Fibroblast of lung (primary cell): ENCODE measurements at regions not wholly inside any gene's neighbourhood (a gene's known extent, or its start where the extent isn't known, plus 50 kb on each side); places are given as distances from the start of the nearest gene placed in this dataset.

Source experiments
- DNase-seq, 2 donors: peaks; one replicate each; pipeline versions ENCODE4 v3.0.0 to v3.0.0-alpha.2; 2010; ENCODE audit warnings: low read depth in 2 of 2
- H2AFZ ChIP-seq: 2 replicates; pipeline ENCODE4 v1.5.1; 2012; ENCODE audit warnings: low read length, control low read depth, inconsistent platforms
- H3K27ac ChIP-seq: 2 replicates; pipeline ENCODE4 v1.5.1; 2011; ENCODE audit warnings: low read length, control low read depth; ENCODE audit not compliant: insufficient read depth
- H3K27me3 ChIP-seq: 2 replicates; pipeline ENCODE4 v1.5.1; 2011; ENCODE audit warnings: mild to moderate bottlenecking, low read length; ENCODE audit not compliant: control insufficient read depth, insufficient read depth
- H3K36me3 ChIP-seq: 2 replicates; pipeline ENCODE4 v1.5.1; 2011; ENCODE audit warnings: low read length; ENCODE audit not compliant: control insufficient read depth, insufficient read depth
- H3K4me1 ChIP-seq: 2 replicates; pipeline ENCODE4 v1.5.1; 2011; ENCODE audit warnings: low read length; ENCODE audit not compliant: control insufficient read depth, insufficient read depth; ENCODE audit errors: extremely low read depth
- H3K4me2 ChIP-seq: 2 replicates; pipeline ENCODE4 v1.5.1; 2011; ENCODE audit warnings: low read length, control low read depth; ENCODE audit not compliant: insufficient read depth; ENCODE audit errors: extremely low read depth
- H3K4me3 ChIP-seq, 4 experiments: fragments of 200-600 bp in 1 of 4; sonication (generic) in 1 of 4; replicated peaks in 1 of 4; 2 replicates each; pipeline ENCODE4 v1.5.1; 2011 to 2016; ENCODE audit warnings: low read length in 4 of 4, low read depth in 3 of 4, mild to moderate bottlenecking in 3 of 4, control low read depth in 2 of 4, inconsistent platforms in 1 of 4, mixed read lengths in 1 of 4; ENCODE audit not compliant: insufficient read depth in 1 of 4; ENCODE audit errors: control extremely low read depth in 1 of 4
- H3K79me2 ChIP-seq: 2 replicates; pipeline ENCODE4 v1.5.1; 2012; ENCODE audit warnings: mild to moderate bottlenecking, low read length, inconsistent platforms; ENCODE audit not compliant: control insufficient read depth, insufficient read depth
- H3K9ac ChIP-seq: 2 replicates; pipeline ENCODE4 v1.5.1; 2011; ENCODE audit warnings: mild to moderate bottlenecking, low read length, control low read depth; ENCODE audit not compliant: insufficient read depth
- H3K9me3 ChIP-seq: 2 replicates; pipeline ENCODE4 v1.5.1; 2012; ENCODE audit warnings: low read depth, low read length; ENCODE audit not compliant: control insufficient read depth, insufficient read depth
- H4K20me1 ChIP-seq: 2 replicates; pipeline ENCODE4 v1.5.1; 2011; ENCODE audit warnings: low read length; ENCODE audit not compliant: control insufficient read depth, insufficient read depth; ENCODE audit errors: extremely low read depth
- EZH2 ChIP-seq: IDR thresholded peaks from 2 replicates; pipeline ENCODE4 v1.5.1; 2012; ENCODE audit warnings: low read length, control low read depth, mild to moderate bottlenecking; ENCODE audit errors: missing control alignments
- TF ChIP-seq, protein P1 (sequence below), 2 donors: IDR thresholded peaks in 1 of 2; conservative IDR thresholded peaks in 1 of 2; 1 replicate in 1 of 2; 2 replicates in 1 of 2; pipeline ENCODE4 v1.5.1; 2011 to 2012; ENCODE audit warnings: low read length in 2 of 2, control low read depth in 1 of 2, inconsistent platforms in 1 of 2, low read depth in 1 of 2, mild to moderate bottlenecking in 1 of 2

DNA sequence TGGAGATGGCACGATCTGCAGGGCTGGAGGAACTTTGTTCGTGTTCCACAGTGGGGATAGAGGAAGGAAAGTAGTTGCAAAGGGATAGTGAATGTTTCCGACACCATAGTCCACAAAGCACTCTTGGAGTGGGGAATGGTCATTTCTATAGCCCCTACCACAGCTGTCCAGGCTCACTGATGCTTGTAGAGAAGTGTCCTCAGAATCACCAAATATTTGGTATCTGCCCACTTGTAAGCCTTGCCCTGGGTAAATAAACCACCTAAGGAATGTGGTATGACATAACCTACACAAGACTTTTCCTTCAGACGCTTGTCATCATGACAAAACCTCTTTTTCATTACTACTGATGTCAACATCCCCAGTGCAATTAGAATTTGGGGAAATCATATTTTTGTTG is 686.5 kb upstream of the ARGLU1 start:
- H3K4me3 ChIP-seq, result no peak overlapping the region
- no peaks in the 10 kb centered on the region for H3K36me3 ChIP-seq
- H3K9ac ChIP-seq, result no peak overlapping the region
- H3K79me2 ChIP-seq, result no peaks in the 10 kb centered on the region
- no peaks in the 10 kb centered on the region for H4K20me1 ChIP-seq
- H3K4me2 ChIP-seq, result no peak overlapping the region
- no peak overlapping the region for H3K27ac ChIP-seq
- no peaks in the 10 kb centered on the region for H3K4me1 ChIP-seq
- H2AFZ ChIP-seq, result no peak overlapping the region
- no peak for TF ChIP-seq EZH2
- TF ChIP-seq, protein P1, sequence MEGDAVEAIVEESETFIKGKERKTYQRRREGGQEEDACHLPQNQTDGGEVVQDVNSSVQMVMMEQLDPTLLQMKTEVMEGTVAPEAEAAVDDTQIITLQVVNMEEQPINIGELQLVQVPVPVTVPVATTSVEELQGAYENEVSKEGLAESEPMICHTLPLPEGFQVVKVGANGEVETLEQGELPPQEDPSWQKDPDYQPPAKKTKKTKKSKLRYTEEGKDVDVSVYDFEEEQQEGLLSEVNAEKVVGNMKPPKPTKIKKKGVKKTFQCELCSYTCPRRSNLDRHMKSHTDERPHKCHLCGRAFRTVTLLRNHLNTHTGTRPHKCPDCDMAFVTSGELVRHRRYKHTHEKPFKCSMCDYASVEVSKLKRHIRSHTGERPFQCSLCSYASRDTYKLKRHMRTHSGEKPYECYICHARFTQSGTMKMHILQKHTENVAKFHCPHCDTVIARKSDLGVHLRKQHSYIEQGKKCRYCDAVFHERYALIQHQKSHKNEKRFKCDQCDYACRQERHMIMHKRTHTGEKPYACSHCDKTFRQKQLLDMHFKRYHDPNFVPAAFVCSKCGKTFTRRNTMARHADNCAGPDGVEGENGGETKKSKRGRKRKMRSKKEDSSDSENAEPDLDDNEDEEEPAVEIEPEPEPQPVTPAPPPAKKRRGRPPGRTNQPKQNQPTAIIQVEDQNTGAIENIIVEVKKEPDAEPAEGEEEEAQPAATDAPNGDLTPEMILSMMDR (conservative IDR thresholded peaks at IDR 0.05 in 1 of 2, IDR thresholded peaks at IDR 0.05 in 1 of 2; ENCODE audit: low read depth in 1 of 2, low read length in 2 of 2), result no peak
- H3K27me3 ChIP-seq, result no peaks in the 10 kb centered on the region
- no peaks in the 10 kb centered on the region for H3K9me3 ChIP-seq
- DNase-seq, result no peak

DNA sequence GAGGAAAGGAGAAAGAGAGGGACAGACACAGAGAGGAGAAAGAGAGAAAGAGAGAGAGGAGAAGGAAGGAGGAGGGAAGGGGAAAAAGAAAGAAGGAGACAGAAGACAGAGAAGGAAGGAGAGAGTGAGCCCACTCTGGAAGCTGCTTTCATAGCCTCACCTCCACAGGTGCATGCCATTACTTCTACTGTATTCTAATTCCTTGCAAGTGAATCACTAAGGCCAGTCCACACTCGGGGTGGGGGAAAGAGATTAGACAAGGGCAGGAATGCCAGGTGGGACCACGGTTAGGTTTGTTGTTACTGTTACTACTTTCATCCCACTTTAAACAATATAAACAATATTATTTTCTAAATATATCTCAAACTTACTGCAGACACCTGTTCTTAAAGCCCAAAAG is 684.5 kb upstream of the ARGLU1 start:
- Histone ChIP-seq H3K79me2 (no peaks in the 10 kb centered on the region), H3K9me3 (no peaks in the 10 kb centered on the region), H3K9ac (no peak overlapping the region), H3K4me2 (no peak overlapping the region), H3K27me3 (no peaks in the 10 kb centered on the region), H4K20me1 (no peaks in the 10 kb centered on the region), H3K4me1 (no peaks in the 10 kb centered on the region), H3K36me3 (no peaks in the 10 kb centered on the region), H2AFZ (no peak overlapping the region), H3K4me3 (no peak overlapping the region), H3K27ac (no peak overlapping the region)
- no peak for TF ChIP-seq EZH2
- TF ChIP-seq, protein P1 (conservative IDR thresholded peaks at IDR 0.05 in 1 of 2, IDR thresholded peaks at IDR 0.05 in 1 of 2; ENCODE audit: low read depth in 1 of 2, low read length in 2 of 2), result no peak
- DNase-seq, result no peak

DNA sequence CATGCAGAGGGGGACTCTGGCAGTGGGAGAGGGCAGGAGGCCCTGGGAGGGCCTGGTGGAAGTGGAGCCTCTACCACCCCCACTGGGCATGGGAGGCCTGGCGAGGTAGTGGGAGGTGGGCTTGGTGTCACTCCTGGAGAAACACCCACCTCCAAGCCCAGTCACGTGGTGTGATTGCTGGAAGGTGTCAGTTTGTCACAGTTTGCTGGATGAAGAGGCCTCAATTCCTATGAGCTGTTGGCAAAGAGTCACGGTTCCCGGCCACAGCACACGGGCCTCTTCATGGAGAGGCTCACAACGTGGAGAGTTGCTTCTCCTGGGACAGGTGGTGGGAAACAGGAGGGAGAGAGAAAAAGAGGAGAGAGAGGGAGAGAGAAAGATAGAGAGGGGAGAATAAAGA is 684.1 kb upstream of the ARGLU1 start:
- no peak for DNase-seq
- Histone ChIP-seq H3K27ac (no peak overlapping the region), H3K9ac (no peak overlapping the region), H3K27me3 (no peaks in the 10 kb centered on the region), H3K4me3 (no peak overlapping the region), H2AFZ (no peak overlapping the region), H3K9me3 (no peaks in the 10 kb centered on the region), H4K20me1 (no peaks in the 10 kb centered on the region), H3K79me2 (no peaks in the 10 kb centered on the region), H3K4me1 (no peaks in the 10 kb centered on the region), H3K4me2 (no peak overlapping the region), H3K36me3 (no peaks in the 10 kb centered on the region)
- no peak for TF ChIP-seq EZH2
- TF ChIP-seq, protein P1 (conservative IDR thresholded peaks at IDR 0.05 in 1 of 2, IDR thresholded peaks at IDR 0.05 in 1 of 2; ENCODE audit: low read depth in 1 of 2, low read length in 2 of 2), result no peak
